ENCODE measurements at regions not wholly inside any gene's neighbourhood (a gene's known extent, or its start where the extent isn't known, plus 50 kb on each side); places are given as distances from the start of the nearest gene placed in this dataset. TPM values are rescaled to one million over a fixed set of nuclear protein-coding genes. Genes with fewer than 3 reads are reported as not detected.

GRCh38 chr3:20236603-20237002 lies 50.6 kb upstream of the SGO1 start:
- no peak overlapping the region for H2BK20ac ChIP-seq (ENCODE audit: low read depth, low read length)
- CTCF ChIA-PET = no interaction called here
- WGBS, 2 experiments (ENCODE audit: extremely low coverage in 2 of 2, insufficient read length in 1 of 2) = no CpG with 5 or more reads among the region's 3 CpGs
- H2BK5ac ChIP-seq (ENCODE audit: low read depth, low read length, poor library complexity, severe bottlenecking) = no peak overlapping the region
- in situ Hi-C loops (cut with MboI; ENCODE audit: low sequenced_read_pairs) = no loop called here
- no peaks in the 10 kb centered on the region for H3K4me1 ChIP-seq (ENCODE audit: control insufficient read depth, insufficient read depth, low read length)
- POLR2A ChIA-PET (ENCODE audit: unreplicated experiment) = no interaction called here
- H2AK5ac ChIP-seq (ENCODE audit: low read depth, low read length) = no peak overlapping the region
- no TSS peak for BruUV-seq (replicated peaks)
- H3K9me1 ChIP-seq (ENCODE audit: insufficient read depth, low read length) = no peaks in the 10 kb centered on the region
- H3K4ac ChIP-seq (ENCODE audit: low read depth, low read length) = no peak overlapping the region
- no peaks in the 10 kb centered on the region for H3K27me3 ChIP-seq (ENCODE audit: control insufficient read depth, insufficient read depth, low read length)
- H3K56ac ChIP-seq (ENCODE audit: extremely low read depth, insufficient read depth, low read length) = no peak overlapping the region
- no peak overlapping the region for H3K4me3 ChIP-seq (ENCODE audit: insufficient read depth, low read depth, low read length)
- H4K8ac ChIP-seq (ENCODE audit: low read depth in 2 of 2, low read length in 2 of 2) = no peak overlapping the region
- H4K5ac ChIP-seq (ENCODE audit: low read depth, low read length) = no peak overlapping the region
- no peaks in the 10 kb centered on the region for H4K20me1 ChIP-seq (ENCODE audit: insufficient read depth, low read length)
- H3K9me3 ChIP-seq (ENCODE audit: control insufficient read depth, insufficient read depth, low read length) = peaks cover 3% of the 10 kb centered on the region; the same call in 1 of the 2 replicates
- H3K14ac ChIP-seq (replicated peaks; ENCODE audit: low read depth, low read length) = no peak overlapping the region
- H2BK120ac ChIP-seq (ENCODE audit: low read depth, low read length) = no peak overlapping the region
- no peaks in the 10 kb centered on the region for H3K79me1 ChIP-seq (ENCODE audit: low read depth in 1 of 2, low read length in 2 of 2)
- H2AFZ ChIP-seq (replicated peaks; ENCODE audit: low read length, poor library complexity) = no peak overlapping the region
- DNase-seq = no peak
- H2BK15ac ChIP-seq (ENCODE audit: low read depth, low read length) = no peak overlapping the region
- no peak overlapping the region for H3K27ac ChIP-seq (ENCODE audit: insufficient read depth, low read length)
- H3K9ac ChIP-seq (ENCODE audit: low read depth, low read length) = no peak overlapping the region
- H2AK9ac ChIP-seq (replicated peaks; ENCODE audit: low read depth, low read length, poor library complexity) = no peak overlapping the region
- no peak overlapping the region for H3K4me2 ChIP-seq (ENCODE audit: low read depth, low read length)
- dilution Hi-C loops (cut with HindIII; ENCODE audit: low sequenced_read_pairs, unreplicated experiment) = no loop called here
- no peak for ATAC-seq (ENCODE audit: low read depth)
- H3K36me3 ChIP-seq (ENCODE audit: control insufficient read depth, insufficient read depth, low read length) = no peaks in the 10 kb centered on the region
- no peak overlapping the region for H4K91ac ChIP-seq (ENCODE audit: insufficient read depth, low read depth, low read length)
- TF ChIP-seq RAD21 (IDR thresholded peaks at IDR 0.05; ENCODE audit: low read length) (no peak), CHD1 (IDR thresholded peaks at IDR 0.05; ENCODE audit: low read depth, low read length) (no peak), BHLHE40 (IDR thresholded peaks at IDR 0.05; ENCODE audit: low read depth, low read length) (no peak), FOS (IDR thresholded peaks at IDR 0.05; ENCODE audit: low read depth, low read length) (no peak), MXI1 (IDR thresholded peaks at IDR 0.05; ENCODE audit: borderline replicate concordance, low read depth, low read length) (no peak), POLR2A (IDR thresholded peaks at IDR 0.05; ENCODE audit: low read depth, low read length) (no peak)
- TF ChIP-seq, protein P1, sequence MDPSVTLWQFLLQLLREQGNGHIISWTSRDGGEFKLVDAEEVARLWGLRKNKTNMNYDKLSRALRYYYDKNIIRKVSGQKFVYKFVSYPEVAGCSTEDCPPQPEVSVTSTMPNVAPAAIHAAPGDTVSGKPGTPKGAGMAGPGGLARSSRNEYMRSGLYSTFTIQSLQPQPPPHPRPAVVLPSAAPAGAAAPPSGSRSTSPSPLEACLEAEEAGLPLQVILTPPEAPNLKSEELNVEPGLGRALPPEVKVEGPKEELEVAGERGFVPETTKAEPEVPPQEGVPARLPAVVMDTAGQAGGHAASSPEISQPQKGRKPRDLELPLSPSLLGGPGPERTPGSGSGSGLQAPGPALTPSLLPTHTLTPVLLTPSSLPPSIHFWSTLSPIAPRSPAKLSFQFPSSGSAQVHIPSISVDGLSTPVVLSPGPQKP (IDR thresholded peaks at IDR 0.05; ENCODE audit: borderline replicate concordance, low read depth, low read length) = no peak
- intact Hi-C loops (cut with micrococcal nuclease) = no loop called here
- H3K23ac ChIP-seq (ENCODE audit: low read depth, low read length) = no peak overlapping the region
- H3K18ac ChIP-seq (ENCODE audit: low read depth, low read length) = no peak overlapping the region

Small RNA genes in the stretch of these regions (microRNA-seq; reads per million reads assigned to microRNA genes)
- not detected for gene RNU6-815P (ENCODE audit: insufficient read depth, insufficient read length)
- not detected for gene RNU6-822P (ENCODE audit: insufficient read depth, insufficient read length)

Small RNA genes in the stretch of these regions (small RNA-seq; reads per million reads assigned to genes)
- 0 reads per million in 5 experiments for gene RNU6-815P
- gene RNU6-822P = 0 reads per million in 5 experiments
